ENCODE measurements at regions not wholly inside any gene's neighbourhood (a gene's known extent, or its start where the extent isn't known, plus 50 kb on each side); places are given as distances from the start of the nearest gene placed in this dataset.

DNA sequence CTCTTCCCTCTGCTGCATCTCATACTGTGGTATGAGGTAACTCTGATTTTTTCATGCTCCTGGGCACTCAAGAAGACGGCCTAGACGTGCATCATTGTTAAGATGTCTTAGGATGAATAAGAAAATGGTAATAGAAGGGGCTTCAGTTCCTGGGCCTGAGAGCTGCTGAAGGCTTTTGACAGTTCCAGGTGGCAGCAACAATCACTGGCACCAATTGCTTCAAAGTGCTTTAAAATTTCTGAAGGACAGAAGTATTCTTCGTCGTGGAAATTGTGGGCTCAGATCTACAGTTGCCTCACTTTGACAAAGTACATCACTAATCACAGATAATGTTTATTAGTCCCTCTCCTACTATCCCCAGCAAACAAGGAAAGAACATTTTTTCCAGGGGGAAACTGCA is 536.6 kb upstream of the CAMK1G start:
- no peak for DNase-seq

- no peak for DNase-seq
Measured at GRCh38 chr1:209048941-209049669, 534.4 kb upstream of the CAMK1G start.

- no peak for DNase-seq
Measured at GRCh38 chr1:209051570-209051969, 531.9 kb upstream of the CAMK1G start.

- DNase-seq: no peak
Measured at GRCh38 chr1:209053587-209053986, 529.9 kb upstream of the CAMK1G start.

DNA sequence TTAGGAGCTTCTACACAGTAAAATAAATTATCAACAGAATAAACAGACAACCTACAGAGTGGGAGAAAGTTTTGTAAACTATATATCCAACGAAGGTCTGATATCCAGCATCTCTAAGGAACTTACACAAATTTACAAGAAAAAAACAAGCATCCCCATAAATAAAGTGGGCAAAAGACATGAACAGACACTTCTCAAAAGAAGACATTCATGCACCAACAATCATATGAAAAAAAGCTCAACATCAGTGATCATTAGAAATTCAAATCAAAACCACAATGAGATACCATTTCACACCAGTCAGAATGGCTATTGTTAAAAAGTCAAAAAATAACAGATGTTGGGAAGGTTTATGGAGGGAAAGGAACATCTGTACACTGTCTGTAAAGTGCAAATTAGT is 526.4 kb upstream of the CAMK1G start:
- no peak for DNase-seq

GRCh38 chr1:209057901-209058300 is 525.6 kb upstream of the CAMK1G start:
- DNase-seq: no peak

GRCh38 chr1:209059376-209059775 is 524.1 kb upstream of the CAMK1G start:
- no peak for DNase-seq

- DNase-seq: no peak
Measured at GRCh38 chr1:209059981-209060380, 523.5 kb upstream of the CAMK1G start.

DNA sequence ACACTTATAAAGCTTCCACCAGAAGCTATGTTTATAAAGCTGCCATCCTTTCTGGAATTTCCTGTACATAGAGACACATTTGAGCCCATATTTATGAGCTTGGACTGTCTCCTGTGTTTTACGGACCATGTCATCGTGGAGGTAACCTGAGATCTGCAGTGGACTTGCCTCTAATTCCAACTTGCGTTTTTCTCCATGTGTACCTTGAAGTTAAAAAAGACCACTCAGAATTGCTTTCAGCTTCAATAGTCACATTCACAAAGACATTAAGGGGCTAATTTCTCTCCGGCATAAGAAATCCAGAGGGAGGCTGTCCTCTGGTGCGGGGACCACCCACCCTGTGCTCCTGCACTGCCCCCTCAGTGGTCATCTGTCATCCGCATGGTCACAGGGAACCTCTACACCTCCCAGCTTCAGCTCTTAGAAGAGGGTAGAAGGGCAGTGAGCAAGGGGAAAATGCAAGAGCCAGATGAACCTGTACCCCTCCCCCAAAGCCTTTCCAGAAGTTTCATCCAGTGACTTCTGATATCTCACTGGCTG is 521.4 kb upstream of the CAMK1G start:
- no peak for DNase-seq

DNA sequence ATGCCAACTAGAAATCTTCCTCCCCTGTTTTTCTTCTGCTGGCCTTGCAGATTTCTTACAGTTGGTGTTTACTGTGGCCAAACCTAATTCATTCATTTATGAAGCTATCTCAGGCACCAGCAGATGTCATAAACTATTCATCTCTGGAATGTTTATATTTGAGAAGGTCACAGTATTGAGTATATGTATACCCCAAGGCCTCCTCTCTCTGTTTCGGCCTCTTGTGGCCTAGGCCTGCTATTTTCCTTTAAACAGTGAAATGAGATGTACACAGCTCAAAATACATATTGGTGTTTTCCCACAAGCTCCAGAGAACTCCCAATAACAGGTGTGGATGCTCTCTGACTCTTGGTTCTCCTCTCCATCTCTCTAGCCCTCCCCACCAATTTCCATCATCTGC is 520.7 kb upstream of the CAMK1G start:
- DNase-seq: no peak

- DNase-seq: no peak
Measured at GRCh38 chr1:209063767-209064659, 519.5 kb upstream of the CAMK1G start.

- DNase-seq: no peak
Measured at GRCh38 chr1:209064850-209065706, 518.4 kb upstream of the CAMK1G start.

DNA sequence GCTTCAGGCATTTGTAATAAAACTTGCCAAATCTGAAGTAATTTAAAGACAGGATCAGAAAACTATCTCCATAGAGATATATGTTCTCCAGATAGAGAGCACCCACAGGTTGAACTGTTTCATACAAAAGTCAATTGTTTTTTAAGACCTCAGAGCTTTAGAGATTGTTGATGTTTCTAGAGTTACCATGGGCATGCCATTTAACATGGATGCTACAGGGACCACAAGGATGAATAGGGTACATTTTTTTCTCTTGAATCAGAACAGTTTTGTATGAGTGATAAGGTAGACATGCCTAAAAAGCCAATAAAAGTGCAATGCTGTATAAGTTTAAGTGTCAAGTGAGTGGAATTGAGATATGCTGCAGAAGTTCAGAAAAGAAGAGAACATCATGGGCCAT is 511.0 kb upstream of the CAMK1G start:
- DNase-seq: no peak

GRCh38 chr1:209073879-209074278 is 509.6 kb upstream of the CAMK1G start:
- no peak for DNase-seq

DNA sequence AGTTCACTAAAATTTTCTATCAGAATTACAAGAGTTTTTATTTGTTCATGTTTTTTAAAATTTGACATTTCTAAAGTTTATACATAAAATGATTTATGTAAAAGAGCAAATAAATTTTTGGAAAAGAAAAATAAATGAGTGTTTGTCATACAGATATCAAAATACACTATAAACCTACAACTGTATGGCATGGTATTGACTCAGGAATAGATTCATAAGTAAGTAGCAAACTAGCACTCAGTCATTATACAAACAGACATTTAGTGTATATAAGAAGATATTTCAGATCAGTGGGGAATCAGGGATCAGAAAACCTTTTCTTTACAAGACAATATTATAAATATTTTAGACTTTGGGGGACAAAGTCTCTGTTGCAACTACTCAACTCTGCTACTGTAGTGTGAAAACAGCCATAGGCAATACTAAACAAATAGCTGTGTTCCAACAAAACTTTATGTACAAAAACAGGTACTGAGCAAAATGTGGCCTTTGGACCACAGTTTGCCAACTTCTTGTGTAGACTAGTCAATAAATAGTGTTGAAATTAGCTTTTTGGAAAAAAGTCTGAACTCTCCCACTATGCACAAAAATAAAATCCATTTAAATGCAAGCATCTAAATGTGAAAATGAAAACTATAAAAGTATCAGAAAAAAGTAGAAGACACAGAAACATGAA is 508.8 kb upstream of the CAMK1G start:
- DNase-seq: no peak

GRCh38 chr1:209076688-209077087 is 506.8 kb upstream of the CAMK1G start:
- DNase-seq: no peak

DNA sequence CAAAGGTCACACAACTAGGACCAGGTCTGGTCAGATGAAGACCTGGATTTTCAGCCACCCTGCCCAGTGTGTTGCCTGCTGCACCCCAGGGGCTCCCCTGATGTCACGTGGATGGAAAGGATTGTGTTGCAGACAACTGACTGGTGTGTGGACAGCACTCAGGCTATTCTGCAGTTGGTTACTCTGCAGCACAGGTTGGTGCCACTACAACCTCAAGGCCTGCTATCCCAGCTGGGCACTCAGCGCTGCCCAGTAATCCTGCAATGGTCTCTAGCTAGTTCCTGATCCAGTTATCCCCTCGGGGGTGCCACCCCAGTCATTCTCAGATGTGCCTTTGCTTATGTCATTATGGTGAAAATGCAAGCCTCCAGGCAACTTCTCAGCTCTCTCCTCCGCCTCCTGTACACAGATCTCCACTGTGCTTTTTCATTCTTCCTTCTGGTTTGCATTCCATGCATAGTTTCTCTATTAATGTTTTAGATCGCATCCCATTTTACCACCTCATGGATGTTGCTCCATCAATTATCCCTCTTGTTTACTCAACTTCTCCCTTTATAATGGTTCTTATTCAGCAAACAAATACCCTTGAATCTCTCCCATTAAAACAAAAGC is 503.2 kb upstream of the CAMK1G start:
- DNase-seq: no peak

GRCh38 chr1:209086486-209087192 is 496.9 kb upstream of the CAMK1G start:
- no peak for DNase-seq

DNA sequence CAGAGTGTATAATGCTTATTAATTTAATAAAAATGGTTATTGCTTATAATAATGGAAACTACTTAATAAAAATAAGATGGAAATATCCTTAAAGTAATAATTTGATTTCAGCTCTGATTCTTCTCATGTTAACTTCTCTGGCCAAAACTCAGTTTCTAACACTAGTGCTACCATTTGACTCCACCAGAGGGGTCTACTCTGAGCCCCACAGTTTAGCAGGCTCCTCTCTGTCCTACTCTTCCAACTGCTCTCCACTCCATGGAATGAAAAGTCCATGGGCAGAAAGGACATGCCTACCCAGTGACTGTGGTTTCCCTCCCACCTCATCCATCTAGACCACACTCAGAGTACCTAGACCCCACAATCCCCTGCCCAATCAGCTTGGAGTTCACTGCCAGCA is 489.1 kb upstream of the CAMK1G start:
- DNase-seq: no peak

DNA sequence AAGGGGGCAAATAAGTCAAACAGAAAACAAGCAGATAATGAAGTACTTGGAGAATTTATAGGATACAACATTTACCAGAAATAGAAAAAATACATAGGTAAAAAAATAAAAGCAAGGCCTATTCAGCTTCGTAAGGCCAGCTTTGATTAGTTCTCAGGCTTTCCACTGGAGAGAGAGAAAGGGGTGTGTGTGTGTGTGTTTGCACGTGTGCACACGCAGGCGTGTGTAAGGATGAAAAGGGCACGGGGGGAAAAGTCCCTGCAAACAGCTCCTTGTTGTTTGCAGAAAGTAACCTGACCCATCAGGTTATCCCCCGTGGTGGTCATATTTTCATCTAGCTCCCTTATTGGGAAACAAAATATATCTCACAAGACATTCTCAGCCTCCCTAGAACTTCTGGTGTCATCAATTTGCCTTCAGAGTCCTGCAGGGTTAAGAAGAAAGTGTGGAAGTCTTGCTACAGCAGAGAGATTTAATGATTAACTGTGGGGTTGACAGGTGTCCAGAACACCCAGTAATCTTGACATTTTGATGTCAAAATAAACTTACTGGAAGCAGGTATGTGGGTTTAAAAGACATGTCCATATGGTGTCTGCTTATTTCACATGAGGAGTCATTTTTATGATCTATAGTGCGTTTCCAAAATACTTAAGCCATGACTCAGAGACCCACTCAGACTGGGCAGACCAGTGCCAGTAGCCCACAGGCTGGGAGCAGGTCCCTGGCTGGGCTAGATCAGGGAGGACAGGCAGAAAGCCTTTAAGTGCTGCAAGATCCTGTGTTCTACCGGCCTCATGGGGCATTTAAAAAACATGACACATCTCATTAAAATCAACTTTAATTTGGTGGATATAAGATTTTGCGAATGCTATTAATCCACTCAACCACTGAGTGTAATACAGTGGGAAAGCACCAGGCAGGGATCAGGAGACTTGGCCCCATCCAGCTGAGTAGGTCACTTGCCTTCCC is 487.6 kb upstream of the CAMK1G start:
- DNase-seq: no peak
